SK-N-SH (cell line): ENCODE measurements at regions not wholly inside any gene's neighbourhood (a gene's known extent, or its start where the extent isn't known, plus 50 kb on each side); places are given as distances from the start of the nearest gene placed in this dataset.

Experiments
- CTCF ChIA-PET: fragments of 300-600, 350-600 bp; formaldehyde crosslinking; extraction: SDS; loops from one replicate; lab custom pipeline; 2021; lab: Yijun Ruan, JAX
- POLR2A ChIA-PET: fragments of 350-600 bp; sonication (Branson Sonifier 250); formaldehyde crosslinking; extraction: SDS; loops from one replicate; lab custom pipeline; 2020; ENCODE audit warnings: antibody characterized with exemption, inconsistent platforms; lab: Yijun Ruan, JAX
- DNase-seq: peaks from one replicate; pipeline ENCODE4 v3.0.0; 2012
- H2AFZ ChIP-seq: fragments of 200-600 bp; sonication (generic); 2 replicates; pipeline ENCODE4 v1.8.1; 2016; ENCODE audit warnings: antibody characterized with exemption, mild to moderate bottlenecking, low read depth
- H3F3A ChIP-seq: fragments of 200-600 bp; sonication (generic); replicated peaks from 2 replicates; pipeline ENCODE3; 2016; ENCODE audit warnings: antibody characterized with exemption, mild to moderate bottlenecking; ENCODE audit not compliant: insufficient read depth
- H3K27ac ChIP-seq, 2 experiments: fragments of 200-500 bp in 1 of 2; fragments of 200-600 bp in 1 of 2; sonication (Bioruptor generic) in 1 of 2; sonication (generic), shearing (Covaris generic) in 1 of 2; 2 replicates each; pipeline versions ENCODE4 v1.5.1 to v1.6.1; 2014 to 2016; ENCODE audit warnings: low read depth in 2 of 2, inconsistent platforms in 1 of 2, low read length in 1 of 2, mild to moderate bottlenecking in 1 of 2, mixed read lengths in 1 of 2
- H3K27me3 ChIP-seq: fragments of 200-600 bp; sonication (generic), shearing (Covaris generic); 2 replicates; pipeline ENCODE4 v1.6.1; 2016; ENCODE audit warnings: mixed run types; ENCODE audit not compliant: insufficient read depth
- H3K36me3 ChIP-seq, 2 experiments: fragments of 200-500 bp in 1 of 2; fragments of 200-600 bp in 1 of 2; sonication (Bioruptor generic) in 1 of 2; sonication (generic) in 1 of 2; replicated peaks in 1 of 2; 2 replicates each; pipeline versions ENCODE3 to v1.5.1; 2014 to 2016; ENCODE audit warnings: low read length in 1 of 2, mild to moderate bottlenecking in 1 of 2; ENCODE audit not compliant: insufficient read depth in 2 of 2, control insufficient read depth in 1 of 2
- H3K4me1 ChIP-seq, 2 experiments: fragments of 200-500 bp in 1 of 2; fragments of 200-600 bp in 1 of 2; sonication (Bioruptor generic) in 1 of 2; sonication (generic), shearing (Covaris generic) in 1 of 2; 2 replicates each; pipeline versions ENCODE4 v1.5.1 to v1.6.1; 2014 to 2016; ENCODE audit warnings: low read depth in 1 of 2, low read length in 1 of 2, mixed run types in 1 of 2; ENCODE audit not compliant: insufficient read depth in 2 of 2, control insufficient read depth in 1 of 2
- H3K4me2 ChIP-seq: fragments of 200-600 bp; sonication (generic), shearing (Covaris generic); 2 replicates; pipeline ENCODE4 v1.6.1; 2017; ENCODE audit warnings: mixed run types
- H3K4me3 ChIP-seq, 2 experiments: fragments of 200-500 bp in 1 of 2; fragments of 200-600 bp in 1 of 2; sonication (Bioruptor generic) in 1 of 2; sonication (generic), shearing (Covaris generic) in 1 of 2; 2 replicates each; pipeline versions ENCODE4 v1.5.1 to v1.8.1; 2014 to 2016; ENCODE audit warnings: low read depth in 2 of 2, inconsistent platforms in 1 of 2, low read length in 1 of 2, mild to moderate bottlenecking in 1 of 2, mixed read lengths in 1 of 2, moderate library complexity in 1 of 2
- H3K79me2 ChIP-seq: fragments of 200-600 bp; sonication (generic); 2 replicates; pipeline ENCODE4 v1.8.1; 2017; ENCODE audit warnings: mild to moderate bottlenecking; ENCODE audit not compliant: insufficient read depth
- H3K9ac ChIP-seq: fragments of 200-600 bp; sonication (generic); 2 replicates; pipeline ENCODE4 v1.6.1; 2017; ENCODE audit warnings: mixed run types
- H3K9me2 ChIP-seq: fragments of 200-600 bp; sonication (generic); 2 replicates; pipeline ENCODE4 v1.6.1; 2017; ENCODE audit warnings: mixed run types
- H3K9me3 ChIP-seq: fragments of 200-600 bp; sonication (generic); 2 replicates; pipeline ENCODE4 v1.6.1; 2017; ENCODE audit warnings: mixed run types, mild to moderate bottlenecking, moderate library complexity
- H4K20me1 ChIP-seq: fragments of 200-600 bp; sonication (generic); 2 replicates; pipeline ENCODE4 v1.6.1; 2017; ENCODE audit warnings: mild to moderate bottlenecking, mixed run types; ENCODE audit not compliant: insufficient read depth
- CHD2 ChIP-seq: fragments of 150-350 bp; IDR thresholded peaks from 2 replicates; pipeline ENCODE4 v1.6.1; 2018; ENCODE audit warnings: low read length; ENCODE audit not compliant: partially characterized antibody
- ELF1 ChIP-seq: IDR thresholded peaks from 2 replicates; pipeline ENCODE4 v1.4.0; 2012
- EP300 ChIP-seq, 2 experiments: IDR thresholded peaks; 2 replicates each; pipeline versions ENCODE4 v1.4.0 to v1.6.1; 2012; ENCODE audit warnings: borderline replicate concordance in 1 of 2, low read depth in 1 of 2, low read length in 1 of 2
- FOXM1 ChIP-seq: IDR thresholded peaks from 2 replicates; pipeline ENCODE4 v1.4.0; 2012; ENCODE audit warnings: low read depth, mild to moderate bottlenecking
- GABPA ChIP-seq: IDR thresholded peaks from 2 replicates; pipeline ENCODE4 v1.4.0; 2012; ENCODE audit warnings: low read depth, mild to moderate bottlenecking
- MAX ChIP-seq: IDR thresholded peaks from 2 replicates; pipeline ENCODE4 v1.4.0; 2012; ENCODE audit warnings: low read depth
- MXI1 ChIP-seq: IDR thresholded peaks from 2 replicates; pipeline ENCODE4 v1.6.1; 2012; ENCODE audit warnings: mild to moderate bottlenecking, low read depth, low read length, improper control_type of control experiment
- POLR2AphosphoS5 ChIP-seq: IDR thresholded peaks from 2 replicates; pipeline ENCODE4 v1.6.1; 2012; ENCODE audit warnings: low read depth, low read length
- RAD21 ChIP-seq: IDR thresholded peaks from 2 replicates; pipeline ENCODE4 v1.6.1; 2012; ENCODE audit warnings: mild to moderate bottlenecking, low read length
- RCOR1 ChIP-seq: fragments of 150-350 bp; IDR thresholded peaks from 2 replicates; pipeline ENCODE4 v1.6.1; 2017; ENCODE audit warnings: antibody characterized with exemption, low read length
- RXRA ChIP-seq: IDR thresholded peaks from 2 replicates; pipeline ENCODE4 v1.4.0; 2012; ENCODE audit warnings: low read depth, mild to moderate bottlenecking, borderline replicate concordance
- SIN3A ChIP-seq: IDR thresholded peaks from 2 replicates; pipeline ENCODE4 v1.6.1; 2012; ENCODE audit warnings: low read depth, mild to moderate bottlenecking, low read length, moderate library complexity, borderline replicate concordance
- TCF12 ChIP-seq: IDR thresholded peaks from 2 replicates; pipeline ENCODE4 v1.4.0; 2012
- TEAD4 ChIP-seq: IDR thresholded peaks from 2 replicates; pipeline ENCODE4 v1.4.0; 2012; ENCODE audit warnings: mild to moderate bottlenecking, borderline replicate concordance; ENCODE audit not compliant: insufficient read depth
- USF1 ChIP-seq: IDR thresholded peaks from 2 replicates; pipeline ENCODE4 v1.4.0; 2012; ENCODE audit warnings: low read depth, borderline replicate concordance
- YY1 ChIP-seq: IDR thresholded peaks from 2 replicates; pipeline ENCODE4 v1.4.0; 2012; ENCODE audit warnings: low read depth, mild to moderate bottlenecking
- WGBS: methylation state at CpG from one replicate; pipeline ENCODE4 v1.1.6; 2017; ENCODE audit warnings: low lambda C conversion rate; 5-methylcytosine and 5-hydroxymethylcytosine counted together

GRCh38 chr22:49676783-49677494 lies 150.7 kb downstream of the BRD1 start:
- POLR2A ChIA-PET: no interaction called here
- no peaks in the 10 kb centered on the region for H4K20me1 ChIP-seq

GRCh38 chr22:49676230-49676629 lies 151.4 kb downstream of the BRD1 start:
- Histone ChIP-seq H4K20me1 (no peaks in the 10 kb centered on the region), H3K27me3 (peaks cover 31% of the 10 kb centered on the region), H3K4me2 (no peak overlapping the region), H3K27ac (no peak overlapping the region), H3K9me2 (no peaks in the 10 kb centered on the region), H3K9ac (no peak overlapping the region), H3K4me3 (no peak overlapping the region), H3K79me2 (no peaks in the 10 kb centered on the region), H3K4me1 (no peaks in the 10 kb centered on the region), H3K9me3 (no peaks in the 10 kb centered on the region), H2AFZ (no peak overlapping the region), H3F3A (no peaks in the 10 kb centered on the region), H3K36me3 (no peaks in the 10 kb centered on the region)
- WGBS: 11% methylated on average over 5 of the region's 5 CpGs
- ChIA-PET POLR2A (no interaction called here), CTCF (interaction anchor here (1.1 kb wide), 1 partner anchor 44 kb away, joined by 3 read pairs; no protein-coding TSS in a partner anchor)
- no peak for TF ChIP-seq POLR2AphosphoS5
- no peak for TF ChIP-seq YY1
- no peak for TF ChIP-seq RAD21
- TF ChIP-seq RCOR1: no peak
- TF ChIP-seq GABPA: no peak
- no peak for DNase-seq

More at GRCh38 chr22:49676783-49677494, 150.7 kb downstream of the BRD1 start:
- Histone ChIP-seq H3K36me3 (no peaks in the 10 kb centered on the region), H3K4me2 (no peak overlapping the region)
- WGBS: 4% methylated on average over 3 of the region's 9 CpGs
- TF ChIP-seq RCOR1: no peak
- no peak for TF ChIP-seq SIN3A
- no peak for TF ChIP-seq GABPA
- TF ChIP-seq FOXM1: no peak
- TF ChIP-seq ELF1: no peak
- no peak for TF ChIP-seq RXRA
- TF ChIP-seq YY1: no peak
- TF ChIP-seq MAX: no peak
- no peak for TF ChIP-seq CHD2
- no peak for TF ChIP-seq MXI1
- TF ChIP-seq EP300 (IDR thresholded peaks at IDR 0.05; ENCODE audit: borderline replicate concordance in 1 of 2, low read depth in 1 of 2, low read length in 1 of 2): no peak
- no peak for TF ChIP-seq USF1
- TF ChIP-seq TEAD4: no peak
- TF ChIP-seq TCF12: no peak
- no peak for TF ChIP-seq RAD21
- TF ChIP-seq, all 33 proteins: peak for 0
- Histone ChIP-seq H3K79me2 (no peaks in the 10 kb centered on the region), H3K4me1 (no peaks in the 10 kb centered on the region), H3K9me2 (no peaks in the 10 kb centered on the region), H3F3A (no peaks in the 10 kb centered on the region), H3K27ac (no peak overlapping the region), H3K9ac (no peak overlapping the region), H3K4me3 (no peak overlapping the region), H3K27me3 (peaks cover 24% of the 10 kb centered on the region), H3K9me3 (no peaks in the 10 kb centered on the region), H2AFZ (no peak overlapping the region)
- CTCF ChIA-PET: interaction anchor here (1.1 kb wide), 1 partner anchor 44 kb away, joined by 3 read pairs; no protein-coding TSS in a partner anchor
- no peak for DNase-seq
